GM12891 (cell line): ENCODE measurements at regions not wholly inside any gene's neighbourhood (a gene's known extent, or its start where the extent isn't known, plus 50 kb on each side); places are given as distances from the start of the nearest gene placed in this dataset.

ENCODE experiments used
- POLR2A ChIP-seq: IDR thresholded peaks from 2 replicates; pipeline ENCODE4 v1.6.1; 2011; ENCODE audit warnings: low read depth, low read length, control low read depth
- SPI1 ChIP-seq: IDR thresholded peaks from 2 replicates; pipeline ENCODE4 v1.6.1; 2011; ENCODE audit warnings: low read depth, low read length, control low read depth
- TAF1 ChIP-seq: IDR thresholded peaks from 2 replicates; pipeline ENCODE4 v1.6.1; 2011; ENCODE audit warnings: low read depth, low read length, control low read depth

GRCh38 chr5:87755360-87755759 lies 342.6 kb upstream of the CCNH start:
- TF ChIP-seq POLR2A (no peak), TAF1 (no peak), SPI1 (no peak)
